ENCODE measurements at regions not wholly inside any gene's neighbourhood (a gene's known extent, or its start where the extent isn't known, plus 50 kb on each side); places are given as distances from the start of the nearest gene placed in this dataset.

DNA sequence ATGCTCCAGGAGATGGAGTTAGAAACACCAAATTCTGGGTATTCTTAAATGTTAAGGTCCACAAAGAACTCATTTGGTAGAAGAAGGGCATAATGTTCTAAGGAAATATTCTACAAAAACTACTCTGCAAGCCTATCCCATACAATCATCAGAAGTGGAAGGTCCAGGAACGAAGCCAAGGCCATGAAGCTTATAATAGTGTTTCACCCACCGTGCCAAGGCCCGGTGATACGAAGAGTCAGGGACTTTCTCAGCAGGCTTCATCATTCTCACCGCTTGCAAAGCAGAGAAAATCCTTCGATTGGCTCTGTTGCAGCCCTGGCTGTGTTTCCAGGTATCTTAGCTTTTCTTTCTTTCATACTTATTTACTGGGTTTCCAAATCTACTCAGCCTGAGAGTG, 351.9 kb upstream of the CELF2 start:
- TF ChIP-seq, protein P1, sequence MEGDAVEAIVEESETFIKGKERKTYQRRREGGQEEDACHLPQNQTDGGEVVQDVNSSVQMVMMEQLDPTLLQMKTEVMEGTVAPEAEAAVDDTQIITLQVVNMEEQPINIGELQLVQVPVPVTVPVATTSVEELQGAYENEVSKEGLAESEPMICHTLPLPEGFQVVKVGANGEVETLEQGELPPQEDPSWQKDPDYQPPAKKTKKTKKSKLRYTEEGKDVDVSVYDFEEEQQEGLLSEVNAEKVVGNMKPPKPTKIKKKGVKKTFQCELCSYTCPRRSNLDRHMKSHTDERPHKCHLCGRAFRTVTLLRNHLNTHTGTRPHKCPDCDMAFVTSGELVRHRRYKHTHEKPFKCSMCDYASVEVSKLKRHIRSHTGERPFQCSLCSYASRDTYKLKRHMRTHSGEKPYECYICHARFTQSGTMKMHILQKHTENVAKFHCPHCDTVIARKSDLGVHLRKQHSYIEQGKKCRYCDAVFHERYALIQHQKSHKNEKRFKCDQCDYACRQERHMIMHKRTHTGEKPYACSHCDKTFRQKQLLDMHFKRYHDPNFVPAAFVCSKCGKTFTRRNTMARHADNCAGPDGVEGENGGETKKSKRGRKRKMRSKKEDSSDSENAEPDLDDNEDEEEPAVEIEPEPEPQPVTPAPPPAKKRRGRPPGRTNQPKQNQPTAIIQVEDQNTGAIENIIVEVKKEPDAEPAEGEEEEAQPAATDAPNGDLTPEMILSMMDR (optimal IDR thresholded peaks at IDR 0.05 in 1 of 3, IDR thresholded peaks at IDR 0.05 in 1 of 3, conservative IDR thresholded peaks at IDR 0.05 in 1 of 3; ENCODE audit: extremely low read depth in 1 of 3, insufficient read depth in 2 of 3, low read length in 3 of 3), result no peak
- TF ChIP-seq EZH2 (IDR thresholded peaks at IDR 0.05; ENCODE audit: low read length), result no peak
